ENCODE measurements at regions not wholly inside any gene's neighbourhood (a gene's known extent, or its start where the extent isn't known, plus 50 kb on each side); places are given as distances from the start of the nearest gene placed in this dataset.
A peak's percentile ranks its signal among the peaks of the same experiment; 100 is the strongest.

DNA sequence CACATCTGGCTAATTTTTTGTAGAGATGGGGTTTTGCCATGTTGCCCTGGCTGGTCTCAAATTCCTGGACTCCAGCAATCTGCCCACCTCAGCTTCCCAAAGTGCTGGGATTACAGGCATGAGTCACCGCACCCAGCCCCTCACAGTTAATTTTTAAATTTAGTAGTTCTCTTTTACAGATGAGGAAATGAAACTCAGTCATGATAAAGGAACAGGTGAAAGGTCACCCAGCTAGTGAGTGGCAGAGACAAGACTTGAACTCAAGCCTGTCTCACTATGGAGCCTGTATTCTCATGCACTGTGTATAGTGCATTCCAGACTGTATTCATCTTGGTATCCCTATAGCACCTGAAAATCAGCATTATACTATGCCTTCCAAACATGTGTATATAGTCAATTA, 77.1 kb upstream of the WSB1 start:
- no peak for DNase-seq

GRCh38 chr17:27217631-27218030, 76.3 kb upstream of the WSB1 start:
- DNase-seq, result no peak

- no peak for DNase-seq
These were observed 75.9 kb upstream of the WSB1 start for GRCh38 chr17:27218041-27218440.

DNA sequence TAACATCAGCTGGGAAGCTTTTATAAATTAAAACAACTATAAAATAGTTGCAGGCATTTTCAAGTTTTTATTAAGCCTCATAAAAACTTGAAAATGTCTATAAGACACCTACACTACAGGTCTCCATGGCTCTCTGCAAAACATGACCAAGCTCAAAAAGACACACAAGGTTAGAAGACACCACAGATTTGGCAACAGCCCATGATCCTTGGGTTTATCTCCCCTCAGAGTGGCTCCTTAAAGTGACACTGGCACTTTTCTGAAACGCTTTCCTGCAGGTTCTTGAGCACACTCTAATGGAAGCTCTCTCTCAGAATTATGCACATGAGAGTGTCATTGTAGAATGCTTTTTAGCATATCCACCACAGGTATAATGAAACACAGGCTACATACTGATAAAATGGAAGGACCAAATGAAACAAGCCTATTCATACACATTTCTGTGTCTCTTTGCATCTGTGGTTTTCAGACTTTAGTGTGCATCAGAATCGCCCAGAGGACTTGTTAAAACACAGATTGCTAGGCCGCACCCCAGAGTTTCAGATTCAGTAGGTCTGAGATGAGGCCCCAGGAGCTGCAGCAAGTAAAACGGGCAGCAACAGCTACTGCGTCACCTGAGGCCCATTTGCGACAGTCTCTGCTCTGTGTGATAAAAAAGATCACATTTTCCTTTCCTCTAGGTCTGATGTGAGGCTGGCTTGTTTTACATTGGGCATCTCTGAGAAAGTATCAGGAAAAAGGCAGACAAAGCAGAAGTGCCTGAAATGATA, 75.0 kb upstream of the WSB1 start:
- no peak for DNase-seq

DNA sequence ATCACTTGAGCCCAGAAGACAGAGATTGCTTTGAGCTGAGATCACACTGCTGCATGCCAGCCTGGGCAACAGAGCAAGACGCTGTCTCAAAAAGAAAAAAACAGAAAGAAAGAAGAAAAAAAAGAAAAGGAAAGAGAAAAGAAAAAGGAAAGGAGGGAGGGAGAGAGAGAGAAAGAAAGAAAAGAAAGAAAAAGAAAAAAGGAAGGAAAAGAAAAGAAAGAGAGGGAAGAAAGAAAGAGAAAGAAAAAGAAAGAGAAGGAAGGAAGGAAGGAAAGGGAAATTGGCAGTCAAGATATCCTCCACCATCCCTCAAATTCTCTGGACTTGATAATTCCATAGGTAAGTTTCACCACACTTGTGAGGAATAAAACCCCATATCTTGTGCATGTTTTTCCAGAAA, 71.4 kb upstream of the WSB1 start:
- no peak for DNase-seq

- no peak for DNase-seq
These were observed 69.2 kb upstream of the WSB1 start for GRCh38 chr17:27224526-27225315.

- DNase-seq, result no peak
These were observed 67.2 kb upstream of the WSB1 start for GRCh38 chr17:27226611-27227230.

DNA sequence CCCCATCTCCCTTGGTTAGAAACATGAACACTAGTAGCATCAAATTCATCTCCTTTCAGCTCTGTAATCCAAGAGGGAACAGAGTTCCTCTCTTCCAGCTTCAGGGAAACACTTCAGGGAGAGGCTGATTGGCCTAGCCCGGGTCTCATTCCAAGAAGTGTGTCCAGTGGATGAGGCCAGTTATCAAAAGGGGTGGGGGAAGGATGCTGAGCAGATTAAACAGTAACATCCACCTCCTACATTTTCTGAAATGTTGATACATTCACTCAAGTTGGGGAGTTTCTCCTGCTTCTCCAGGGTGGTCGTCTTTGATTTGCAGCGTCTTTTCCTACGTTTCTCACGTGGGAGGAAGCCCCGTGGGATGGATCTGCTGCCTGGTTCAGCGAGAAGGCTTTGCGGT, 62.9 kb upstream of the WSB1 start:
- no peak for DNase-seq

- DNase-seq, result no peak
These were observed 61.6 kb upstream of the WSB1 start for GRCh38 chr17:27232328-27232727.

DNA sequence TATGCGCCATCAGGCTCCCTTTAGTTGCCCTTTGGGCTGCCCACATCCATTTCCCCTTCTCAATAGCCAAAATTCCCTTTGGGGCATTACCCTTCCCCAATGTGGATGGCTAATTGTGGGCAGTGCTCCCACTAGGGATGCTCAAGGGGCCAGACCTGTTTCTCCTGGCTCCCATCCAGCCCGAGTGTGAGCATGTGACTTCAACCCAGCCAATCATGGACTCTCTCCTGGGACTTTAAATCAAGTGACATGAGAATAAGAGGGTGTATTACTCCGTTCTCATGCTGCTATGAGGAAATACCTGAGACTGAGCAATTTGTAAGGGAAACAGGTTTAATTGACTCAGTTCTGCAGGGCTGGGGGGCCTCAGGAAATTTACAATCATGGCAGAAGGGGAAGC, 60.9 kb upstream of the WSB1 start:
- no peak for DNase-seq

- no peak for DNase-seq
These were observed 60.1 kb upstream of the WSB1 start for GRCh38 chr17:27233776-27234175.

DNA sequence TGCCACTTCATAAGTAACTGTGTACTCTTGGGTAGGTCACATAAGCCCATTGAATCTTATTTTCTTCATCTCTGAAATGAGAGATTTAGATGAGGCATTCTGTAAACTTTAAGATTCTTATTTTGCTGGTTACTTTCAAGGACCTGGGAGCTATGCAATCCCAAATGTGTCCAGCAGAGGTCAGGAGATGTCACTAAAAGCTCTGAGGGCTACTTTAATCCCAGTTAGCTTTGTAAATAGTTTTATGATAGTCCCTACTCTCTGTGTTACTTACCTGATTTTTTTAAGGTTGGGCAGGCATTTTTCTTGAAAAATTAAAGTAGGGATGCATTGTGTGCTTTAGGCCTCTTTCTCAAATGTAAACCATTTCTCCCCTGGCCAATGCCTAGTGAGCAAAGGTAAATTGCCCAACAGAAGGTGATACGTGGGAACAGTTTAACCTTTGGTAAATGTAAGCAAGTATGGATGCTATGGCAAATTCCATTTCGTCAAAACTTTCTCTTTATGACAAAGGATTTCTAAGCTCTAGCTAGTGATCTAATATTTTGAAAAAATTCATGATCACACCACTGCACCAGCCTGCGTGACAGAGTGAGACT, 57.1 kb upstream of the WSB1 start:
- peak; percentile 26 for DNase-seq

GRCh38 chr17:27237890-27238289, 56.0 kb upstream of the WSB1 start:
- no peak for DNase-seq

DNA sequence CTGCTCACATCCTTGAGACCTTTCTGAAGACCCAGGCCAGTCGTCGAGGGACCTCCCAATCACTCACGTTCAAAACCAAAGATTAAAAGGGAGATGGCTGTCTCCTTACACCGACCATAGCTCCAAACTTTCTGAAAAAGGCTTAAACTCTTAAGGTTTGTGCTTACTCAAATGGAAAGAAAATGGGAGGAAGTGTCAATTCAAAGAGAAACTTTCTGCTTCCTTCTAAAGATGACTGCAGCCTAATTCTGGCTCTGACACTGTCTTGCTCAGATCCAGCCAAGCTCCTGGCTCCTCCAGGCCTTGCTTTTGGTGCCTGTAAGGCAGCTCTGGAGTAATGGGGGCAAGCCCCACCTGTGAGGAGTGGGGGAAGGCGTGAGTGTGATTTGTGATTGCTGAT, 54.9 kb upstream of the WSB1 start:
- no peak for DNase-seq

- DNase-seq, result no peak
These were observed 54.3 kb upstream of the WSB1 start for GRCh38 chr17:27239584-27239983.

DNA sequence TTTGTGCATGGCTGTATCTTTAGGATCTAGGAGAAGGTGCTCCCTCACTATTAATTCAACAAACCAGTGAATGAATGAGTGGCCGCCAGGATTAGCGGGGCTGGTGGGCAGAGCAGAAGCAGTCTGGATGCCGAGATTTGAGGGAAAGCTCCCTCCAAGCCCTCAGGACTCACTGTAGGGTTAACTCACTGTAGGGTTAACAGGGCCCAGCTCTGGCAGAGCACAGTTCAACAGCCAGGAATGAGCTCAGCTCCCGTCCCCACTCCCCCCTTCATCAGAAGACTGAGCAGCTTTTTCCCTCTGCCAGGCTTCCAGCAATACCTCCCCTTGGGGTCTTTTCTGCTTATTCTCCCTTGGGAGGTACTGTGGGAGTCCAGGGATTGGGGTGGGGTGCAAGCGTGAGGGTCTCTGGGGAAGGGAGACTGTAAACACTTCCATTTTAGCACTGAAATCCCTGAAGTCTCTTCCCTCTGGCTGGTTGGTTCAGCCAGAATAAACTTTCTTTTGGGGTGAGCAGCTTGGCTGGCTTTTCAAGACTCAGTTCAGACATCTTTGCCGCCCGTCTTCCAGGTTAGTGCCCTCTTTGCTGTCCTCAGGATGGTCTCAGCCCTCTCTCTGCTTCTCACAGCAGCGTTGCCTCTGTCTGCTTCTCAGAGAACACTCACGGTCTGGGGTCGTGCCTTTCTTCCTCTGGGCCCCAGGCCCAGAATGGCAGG, 53.7 kb upstream of the WSB1 start:
- no peak for DNase-seq

DNA sequence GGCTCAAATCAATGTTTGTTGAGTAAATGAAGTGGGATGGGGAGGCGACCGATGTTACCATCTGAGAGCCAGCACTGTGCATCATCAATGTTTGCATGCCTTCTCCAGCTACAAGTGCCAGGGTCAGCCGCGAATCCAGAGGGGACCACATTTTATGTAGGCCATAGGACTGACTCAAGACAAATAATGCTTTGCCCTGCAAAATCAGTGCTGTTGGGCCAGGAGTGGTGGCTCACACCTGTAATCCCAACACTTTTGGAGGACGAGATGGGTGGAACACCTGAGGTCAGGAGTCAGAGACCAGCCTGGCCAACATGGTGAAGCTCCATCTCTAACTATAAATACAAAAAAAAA, 53.1 kb upstream of the WSB1 start:
- DNase-seq, result no peak

DNA sequence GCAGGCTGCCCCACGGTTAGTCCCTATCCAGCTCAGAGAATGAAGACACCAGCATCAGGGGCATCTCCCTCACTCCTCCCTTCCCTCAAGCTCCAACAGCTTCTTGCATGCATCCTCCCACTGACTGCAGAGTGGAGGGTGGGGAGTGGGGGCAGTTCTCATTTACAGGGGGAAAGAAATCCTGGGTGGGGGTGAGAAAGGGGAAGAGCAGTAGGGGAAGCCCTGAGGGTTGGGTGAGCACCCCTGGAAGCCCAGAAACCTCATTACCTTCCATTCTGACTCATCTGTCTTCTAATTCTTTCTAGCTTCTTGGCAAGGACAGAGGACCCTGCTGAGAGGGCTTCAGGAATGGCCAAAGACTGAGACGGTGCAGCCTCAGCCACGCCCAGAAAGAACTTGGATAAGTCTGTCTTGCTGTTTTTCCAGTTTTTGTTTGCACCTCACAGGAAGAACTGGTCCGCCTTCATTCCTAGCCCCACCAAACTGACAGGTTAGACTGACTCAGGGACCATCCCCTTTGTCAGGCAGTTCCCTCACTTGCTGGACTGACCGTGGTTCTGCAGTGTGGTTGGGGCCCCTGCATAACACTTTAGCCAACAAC, 52.5 kb upstream of the WSB1 start:
- no peak for DNase-seq

GRCh38 chr17:27242951-27243350, 51.0 kb upstream of the WSB1 start:
- no peak for DNase-seq

DNA sequence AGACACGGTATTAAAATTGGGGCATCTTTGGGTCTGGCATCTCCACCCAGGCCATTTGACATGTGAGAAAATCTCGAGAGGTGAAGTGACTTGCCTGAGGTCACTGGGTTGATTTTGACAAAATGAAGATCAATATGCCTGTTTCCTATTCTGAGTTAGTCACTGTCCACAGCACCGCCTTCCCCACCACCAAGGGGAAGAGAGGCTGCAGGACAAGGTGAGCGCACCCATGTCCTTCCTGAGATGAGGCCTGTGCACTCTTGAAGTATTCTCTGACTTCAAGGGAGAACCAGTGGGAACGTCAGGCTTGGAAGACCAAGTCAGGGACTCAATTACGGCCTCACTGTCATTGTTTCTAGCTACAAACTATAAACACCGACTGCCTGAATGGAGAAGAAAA, 49.9 kb upstream of the WSB1 start:
- DNase-seq, result no peak
